GM18519 (cell line): ENCODE measurements at regions not wholly inside any gene's neighbourhood (a gene's known extent, or its start where the extent isn't known, plus 50 kb on each side); places are given as distances from the start of the nearest gene placed in this dataset.

Source experiments
- ATAC-seq: cut with Tn5 transposase; IDR thresholded peaks from one replicate; pipeline ENCODE4 v1.9.1; 2021; ENCODE audit warnings: mild to moderate bottlenecking, moderate library complexity; ENCODE audit not compliant: unreplicated experiment, low FRiP score

DNA sequence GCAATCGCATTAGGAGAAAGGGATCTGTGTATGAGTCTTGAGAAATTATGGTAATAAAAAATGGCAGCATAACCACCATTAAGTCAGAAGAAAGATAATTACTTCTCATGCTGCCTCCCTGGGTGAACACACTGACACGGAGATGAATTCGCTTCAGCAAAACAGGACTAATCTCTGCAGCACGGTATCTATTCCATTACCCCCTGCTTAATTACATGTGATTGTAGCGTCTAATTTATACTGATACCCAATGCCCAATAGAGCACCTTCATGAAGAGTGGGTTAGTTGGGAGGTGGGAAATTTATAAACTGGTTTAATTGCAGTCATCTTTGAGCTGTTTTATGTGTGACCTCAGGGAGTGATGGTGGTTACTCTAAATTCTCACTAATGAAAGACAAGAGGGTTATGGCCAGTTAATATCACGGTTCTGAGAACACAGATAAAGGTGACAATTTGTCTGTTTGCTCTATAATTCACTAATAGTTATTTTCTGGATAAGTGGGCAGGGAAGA, 476.2 kb upstream of the SULF2 start:
- ATAC-seq, result no peak

DNA sequence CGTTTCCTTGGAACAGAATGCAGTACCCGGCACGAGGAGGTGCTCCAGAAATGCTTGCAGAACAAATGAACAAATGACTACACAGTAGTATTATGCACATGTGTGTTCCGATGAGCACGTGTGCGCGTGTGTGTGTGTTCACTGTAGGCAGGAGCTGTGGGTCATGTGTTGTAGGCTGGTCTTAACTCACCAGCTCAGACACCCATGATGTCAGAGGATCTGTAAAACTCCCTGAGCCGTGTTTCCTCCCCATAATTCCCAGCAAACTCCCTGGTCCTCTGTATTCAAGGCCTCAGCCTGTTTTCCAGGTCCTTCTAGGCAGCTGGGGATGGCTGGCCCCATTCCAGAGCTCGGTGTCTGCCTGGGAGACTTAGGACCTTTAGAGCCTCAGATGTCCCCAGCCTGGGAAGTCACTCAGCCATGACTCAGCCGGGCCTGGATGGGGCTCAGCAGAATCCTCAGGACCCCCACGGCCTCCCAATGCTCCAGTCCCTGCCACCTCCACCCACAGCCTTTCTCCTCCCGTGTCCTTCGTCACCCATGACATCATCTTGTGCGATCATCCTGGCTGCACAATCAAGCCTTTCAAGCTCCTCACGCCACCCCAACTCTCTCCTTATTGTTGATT, 475.0 kb upstream of the SULF2 start:
- no peak for ATAC-seq

DNA sequence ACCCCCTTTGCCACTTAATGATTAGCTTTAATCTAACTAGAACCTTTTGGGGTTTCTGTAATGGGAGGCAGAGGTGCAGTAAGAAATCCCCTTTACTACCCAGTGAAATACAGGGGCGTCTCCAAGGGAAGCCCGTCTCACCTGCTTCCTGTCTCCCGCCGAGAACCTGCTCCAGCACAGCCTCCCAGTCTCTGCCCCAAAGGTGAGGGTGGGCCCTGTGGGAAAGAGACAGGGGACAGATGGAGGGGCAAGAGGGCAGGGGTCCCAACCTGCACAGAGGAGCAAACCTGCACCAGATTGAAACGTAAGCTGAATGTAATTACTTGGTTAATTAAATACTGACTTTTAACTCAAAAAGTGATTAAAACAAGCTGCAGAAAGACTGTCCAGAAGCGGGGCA, 474.2 kb upstream of the SULF2 start:
- no peak for ATAC-seq

DNA sequence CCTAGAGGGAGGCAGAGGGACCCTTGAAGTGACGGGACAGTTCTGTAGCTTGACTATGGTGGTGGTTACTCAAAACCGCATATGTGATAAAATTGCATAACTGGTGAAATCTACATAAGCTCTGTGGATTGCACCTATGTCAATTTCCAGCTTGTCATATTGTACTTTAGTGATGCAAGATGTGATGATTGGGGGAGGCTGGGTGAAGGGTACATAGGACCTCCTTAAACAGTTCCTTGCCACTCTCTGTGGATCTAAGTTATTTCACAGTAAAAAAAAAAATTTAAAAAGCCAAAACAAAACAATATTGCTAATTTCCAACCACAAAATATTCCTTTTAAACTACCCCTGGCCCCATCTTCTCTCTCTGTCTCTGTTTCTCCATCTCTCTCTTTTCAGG, 472.6 kb upstream of the SULF2 start:
- ATAC-seq, result no peak

DNA sequence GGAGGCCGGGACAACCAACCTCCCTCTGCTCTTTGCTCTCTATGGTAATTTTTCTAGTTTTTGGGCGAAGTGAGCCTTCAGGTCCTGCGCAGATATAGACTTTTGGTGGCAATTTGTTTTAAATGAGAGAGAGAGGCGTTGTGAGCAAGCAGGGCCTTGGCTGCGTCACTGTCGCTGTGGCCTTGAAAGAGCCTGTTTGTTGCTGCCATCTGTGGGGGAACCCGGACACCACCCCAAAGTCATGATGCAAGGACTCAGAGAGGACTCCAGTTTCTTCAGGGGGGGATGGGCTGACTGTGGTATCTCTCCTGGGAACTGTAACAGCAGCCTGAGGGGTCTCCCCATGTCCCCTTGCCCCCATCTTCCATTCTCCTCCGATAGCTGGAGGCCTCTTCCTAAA, 462.7 kb upstream of the SULF2 start:
- no peak for ATAC-seq

DNA sequence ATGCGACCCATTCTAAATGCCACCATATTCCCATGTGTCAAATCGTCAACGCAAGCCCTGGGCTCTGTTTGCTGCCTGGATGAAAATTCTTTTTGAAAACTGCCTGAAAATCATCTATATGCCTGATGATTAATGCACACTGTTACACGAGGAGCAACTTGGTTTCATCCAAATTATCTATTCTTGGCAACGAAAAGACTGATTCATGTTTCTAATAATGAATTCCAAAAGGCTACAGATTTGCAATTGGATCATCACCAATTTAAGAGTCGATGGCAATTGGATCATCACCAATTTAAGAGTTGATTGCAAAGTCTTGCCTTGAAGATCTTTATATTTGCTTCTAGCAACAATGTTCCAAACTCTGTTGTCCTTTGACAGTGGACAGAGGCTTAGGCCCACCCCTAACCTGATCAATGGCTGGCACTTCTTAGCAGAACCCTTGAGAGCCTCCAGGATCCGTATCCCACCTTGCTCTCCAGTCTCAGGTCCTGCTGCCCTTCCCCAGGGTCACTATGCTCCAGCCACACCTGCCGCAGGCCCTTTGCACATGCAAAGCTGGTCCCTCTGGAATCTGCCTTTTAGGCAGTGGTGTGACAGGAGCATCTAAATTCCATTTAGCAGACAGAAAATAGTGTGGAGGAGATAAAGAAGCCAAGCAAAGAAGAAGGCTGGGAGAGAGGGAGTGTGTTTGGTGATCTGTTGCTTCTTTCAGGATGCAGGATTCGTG, 460.9 kb upstream of the SULF2 start:
- ATAC-seq, result no peak

DNA sequence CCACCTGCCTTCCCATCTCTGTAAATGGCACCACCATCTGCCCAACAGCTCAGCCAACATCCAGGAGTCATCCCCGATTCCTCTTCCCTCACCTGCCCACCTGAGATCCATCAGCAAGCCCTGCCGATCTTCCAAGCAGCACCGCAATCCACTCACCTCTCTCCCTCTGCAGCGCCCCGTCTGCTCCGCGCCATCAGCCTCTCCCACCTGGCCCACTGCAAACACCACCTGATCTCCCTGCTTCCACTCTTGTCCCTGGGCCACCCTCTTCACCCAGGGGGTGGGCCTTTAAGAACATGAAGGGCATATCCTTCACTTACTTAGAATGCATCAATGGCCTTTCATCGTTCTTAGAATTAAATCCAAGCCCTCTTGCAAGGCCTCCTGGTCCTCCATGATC, 457.3 kb upstream of the SULF2 start:
- ATAC-seq, result no peak

DNA sequence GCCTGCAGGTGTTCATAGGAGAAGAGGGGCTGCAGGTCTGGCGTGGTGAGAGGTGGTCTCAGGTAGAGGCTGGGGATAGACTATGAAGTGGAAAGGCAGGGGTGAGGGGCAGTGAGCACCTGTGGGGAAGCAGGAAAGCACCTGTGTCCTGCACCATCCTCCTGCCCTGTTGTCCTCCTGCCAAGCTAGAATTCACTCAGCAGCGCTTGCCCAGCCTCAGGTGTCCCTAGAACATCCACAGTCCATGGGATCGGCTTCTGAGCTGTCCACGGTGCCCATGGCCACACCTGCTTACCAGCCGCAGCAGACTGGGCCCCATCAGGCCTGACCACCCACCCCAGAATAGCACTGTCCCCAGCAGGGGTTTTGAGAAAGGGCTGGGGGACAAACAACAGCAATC, 456.2 kb upstream of the SULF2 start:
- no peak for ATAC-seq

DNA sequence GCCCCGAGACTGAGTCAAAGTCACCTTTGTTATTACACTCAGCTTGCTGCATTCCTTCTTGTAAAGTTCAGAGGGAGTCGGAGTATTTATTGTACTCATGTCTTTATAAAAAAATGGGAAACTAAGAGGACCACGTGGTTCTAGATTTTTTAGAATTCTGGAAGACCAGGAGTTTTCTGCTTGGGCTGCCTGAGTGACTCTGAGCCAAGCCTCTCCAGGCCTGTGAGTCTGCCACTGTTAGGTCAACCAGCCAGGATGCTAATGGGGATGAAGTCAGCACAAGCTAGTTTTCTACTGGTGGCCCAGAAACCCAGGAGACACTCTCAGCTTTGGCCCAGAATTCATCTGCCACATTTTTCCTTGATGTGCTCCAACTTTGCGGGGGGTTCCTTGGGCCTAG, 453.5 kb upstream of the SULF2 start:
- no peak for ATAC-seq

DNA sequence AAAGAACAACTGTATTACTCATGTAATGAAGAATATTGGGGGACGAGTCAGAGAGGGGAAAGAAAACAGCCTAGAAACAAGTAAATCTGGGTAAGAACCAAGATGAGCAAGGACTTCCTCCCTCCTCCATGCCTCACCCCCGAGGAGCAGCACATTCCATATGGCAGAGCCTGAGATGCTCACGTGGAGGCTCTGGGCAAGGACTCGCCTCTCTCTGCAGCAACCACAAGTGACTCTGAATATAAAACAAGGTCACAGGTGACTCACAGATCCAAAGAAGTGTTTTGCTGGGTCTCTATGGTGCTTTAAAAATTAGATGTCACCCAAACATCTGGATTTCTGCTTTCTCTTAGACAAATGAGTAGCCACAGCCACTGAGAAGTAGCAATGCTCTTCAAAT, 453.0 kb upstream of the SULF2 start:
- ATAC-seq, result no peak

DNA sequence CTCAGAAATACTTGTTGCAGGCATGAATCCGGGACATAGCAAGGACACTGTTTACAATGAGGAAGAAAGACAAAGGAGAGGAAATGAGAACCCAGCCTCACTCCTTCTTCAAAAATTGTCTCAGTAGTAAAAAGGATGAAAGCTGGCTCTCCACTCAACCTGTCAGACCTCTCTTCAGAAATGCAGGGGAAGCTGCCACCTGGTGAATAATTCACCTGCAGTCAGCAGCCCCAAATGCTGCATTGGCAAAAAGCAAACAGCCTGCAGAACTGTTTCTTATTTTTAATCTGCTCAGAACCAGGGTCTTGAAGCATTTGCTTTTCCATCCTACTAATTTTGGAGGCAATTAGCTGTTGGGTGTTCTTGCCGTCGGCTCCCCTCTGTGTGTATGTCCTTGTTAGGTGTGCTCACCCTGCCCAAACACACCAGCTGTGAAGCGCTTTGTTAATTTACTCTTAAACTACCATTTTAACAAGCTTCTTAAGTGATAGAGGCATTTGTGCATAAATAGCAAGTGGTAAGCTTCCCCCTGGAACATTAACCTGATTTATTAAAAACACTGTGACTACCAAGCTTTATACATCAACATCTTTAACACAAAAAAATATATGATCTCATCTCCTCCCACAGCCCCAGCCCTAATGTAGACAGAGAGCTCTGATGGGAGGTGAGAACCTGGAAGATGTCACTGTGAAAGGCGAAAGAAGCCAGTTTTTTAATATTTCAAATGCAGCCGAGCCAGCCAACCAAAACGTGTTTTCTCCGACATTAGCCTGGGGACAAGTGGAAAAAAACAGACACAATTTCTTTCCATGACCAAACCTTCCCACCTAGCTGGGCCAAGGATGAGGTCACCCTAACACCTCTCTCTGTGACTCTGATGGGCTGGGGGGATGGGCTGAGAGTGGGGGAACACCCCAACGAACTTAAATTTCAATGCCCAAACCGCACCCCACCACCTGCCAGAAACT, 451.0 kb upstream of the SULF2 start:
- ATAC-seq, result no peak

DNA sequence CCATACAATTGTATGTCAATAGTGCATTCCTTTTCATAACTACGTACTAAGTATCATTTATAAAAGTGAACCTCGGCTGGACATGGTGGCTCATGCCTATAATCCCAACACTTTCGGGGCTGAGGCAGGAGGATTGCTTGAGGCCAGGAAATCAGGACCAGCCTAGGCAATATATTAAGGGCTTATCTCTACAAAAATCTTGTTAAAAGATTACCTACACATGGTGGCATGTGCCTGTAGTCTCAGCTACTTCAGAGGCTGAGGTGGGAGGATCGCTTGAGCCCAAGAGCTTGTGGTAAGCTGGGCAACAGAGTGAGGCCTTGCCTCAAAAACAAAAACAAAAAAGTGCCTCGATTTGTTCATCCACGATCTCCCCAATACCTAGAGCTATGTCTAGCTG, 449.7 kb upstream of the SULF2 start:
- ATAC-seq, result no peak

DNA sequence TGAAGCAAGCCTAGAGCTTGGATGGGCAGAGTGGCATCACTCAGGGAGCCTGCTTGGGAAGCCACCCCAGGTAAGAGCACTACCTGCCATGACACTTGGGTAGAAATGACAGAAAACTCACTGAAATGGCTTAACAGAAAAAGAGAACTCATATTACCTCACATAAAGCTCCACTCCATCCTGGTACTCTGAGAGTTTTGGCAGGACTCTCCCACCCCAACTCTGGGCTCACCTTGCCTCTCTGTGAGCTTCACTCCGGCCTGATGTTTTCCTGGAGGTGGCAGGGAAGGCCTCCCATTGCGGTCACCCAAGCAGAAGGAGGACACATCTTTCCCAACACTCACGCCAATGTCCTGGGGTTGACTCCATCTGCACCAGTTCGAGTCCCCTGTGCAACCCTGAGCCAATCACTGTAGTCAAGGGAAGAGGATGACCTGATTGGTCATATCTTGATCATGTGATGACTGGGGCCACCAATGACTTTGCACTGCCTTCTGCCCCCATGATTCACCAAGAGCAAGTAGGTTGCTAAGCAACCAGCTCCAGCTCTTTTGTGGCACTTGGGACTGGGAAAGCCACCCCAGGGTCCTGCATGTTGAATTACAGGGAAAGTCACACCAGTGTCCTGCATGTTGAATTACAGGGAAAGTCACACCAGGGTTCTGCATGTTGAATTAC, 446.1 kb upstream of the SULF2 start:
- no peak for ATAC-seq

DNA sequence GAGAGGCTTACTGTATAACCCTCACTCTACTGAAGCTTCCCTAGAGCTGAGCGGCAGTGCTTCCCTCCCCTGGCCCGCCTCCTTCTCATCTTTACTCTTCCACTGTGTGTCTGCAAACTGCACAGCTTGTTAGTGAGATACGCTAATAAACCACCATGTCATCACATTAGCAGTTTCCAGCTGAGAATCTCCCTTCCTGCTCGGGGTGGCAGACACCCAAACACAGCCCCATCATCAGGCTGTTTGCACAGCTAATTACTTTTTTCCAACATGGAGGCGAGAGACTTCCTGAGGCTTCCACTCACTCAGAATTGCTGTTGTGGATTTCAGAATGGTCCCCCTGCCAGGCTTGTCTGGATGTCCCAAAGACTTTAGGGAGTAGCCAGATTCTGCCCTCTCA, 444.9 kb upstream of the SULF2 start:
- ATAC-seq, result no peak

DNA sequence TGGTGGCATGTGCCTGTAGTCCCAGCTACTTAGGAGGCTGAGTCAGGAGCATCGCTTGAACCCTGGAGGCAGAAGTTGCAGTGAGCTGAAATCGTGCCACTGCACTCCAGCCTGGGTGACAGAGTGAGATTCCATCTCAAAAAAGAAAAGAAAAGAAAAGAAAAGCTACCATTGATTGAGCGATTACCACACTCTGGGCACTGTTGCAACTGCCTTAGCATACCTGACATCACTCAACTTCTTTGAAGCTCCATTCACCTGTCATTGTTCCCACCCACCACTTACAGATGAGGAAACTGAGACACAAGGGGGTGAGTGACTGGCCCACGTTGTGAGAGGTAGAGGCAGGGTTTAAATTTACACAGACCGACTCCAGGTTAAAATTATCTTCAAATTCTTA, 442.1 kb upstream of the SULF2 start:
- ATAC-seq, result no peak

DNA sequence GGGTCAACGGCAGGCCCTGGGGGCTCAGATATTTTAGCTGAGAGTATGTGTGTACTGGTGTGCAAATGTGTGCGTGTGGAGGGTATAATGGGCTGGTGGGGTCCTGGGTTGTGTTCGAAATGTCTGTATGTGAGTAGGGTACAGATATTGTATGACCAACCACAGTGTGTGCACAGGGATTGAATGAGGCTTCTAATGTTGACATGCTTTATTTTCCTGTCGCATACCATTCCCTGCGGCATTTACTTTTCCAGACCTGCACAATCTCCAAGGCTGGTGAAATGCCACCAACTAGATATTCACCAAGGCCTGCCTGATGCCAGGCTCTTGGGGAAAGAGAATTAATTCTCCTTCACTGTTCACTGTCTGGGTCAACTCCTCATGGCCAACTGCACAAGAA, 441.4 kb upstream of the SULF2 start:
- no peak for ATAC-seq

DNA sequence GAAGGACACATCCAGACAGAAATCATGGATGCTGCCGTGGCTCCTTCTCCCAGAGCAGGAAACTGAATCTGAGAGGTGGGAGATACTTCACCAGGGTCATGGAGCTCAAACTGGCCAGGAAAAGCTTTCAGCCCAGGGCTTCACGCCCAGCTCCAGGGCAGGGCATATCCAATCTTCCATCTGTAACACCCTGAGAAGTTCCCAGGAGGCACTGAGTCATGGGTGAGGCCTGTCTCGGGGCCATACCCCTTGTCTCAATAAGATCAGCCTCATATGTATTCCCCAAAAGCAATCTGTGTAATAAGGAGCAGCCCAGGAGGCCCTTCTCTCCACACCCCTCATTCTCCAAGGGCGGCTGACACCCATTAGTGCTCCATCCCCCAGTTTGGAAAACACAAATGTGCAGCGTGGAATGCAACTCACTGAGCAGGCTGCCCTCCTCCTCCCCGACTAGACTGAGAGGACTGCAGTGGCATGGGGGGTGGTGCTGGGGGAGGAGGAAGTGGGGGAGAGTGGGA, 439.3 kb upstream of the SULF2 start:
- ATAC-seq, result no peak

DNA sequence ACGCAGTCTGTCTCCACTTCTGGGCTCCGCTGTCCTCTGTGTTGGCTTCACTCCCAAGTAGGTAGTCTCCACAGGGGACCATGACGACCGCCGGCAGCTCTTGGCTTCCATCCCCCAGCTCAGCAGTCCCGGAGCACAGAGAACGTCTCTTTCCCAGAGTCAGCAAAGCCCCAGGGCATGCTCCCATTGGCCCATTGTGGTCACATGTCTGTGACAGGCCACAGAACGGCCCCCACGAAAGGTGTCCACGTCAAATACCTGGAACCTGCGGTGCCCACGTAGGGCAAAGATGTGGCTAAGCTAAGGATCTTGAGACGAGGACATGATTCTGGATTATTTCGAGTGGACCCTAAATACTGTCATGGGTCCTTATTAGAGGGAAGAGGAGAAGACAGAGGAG, 438.4 kb upstream of the SULF2 start:
- no peak for ATAC-seq

DNA sequence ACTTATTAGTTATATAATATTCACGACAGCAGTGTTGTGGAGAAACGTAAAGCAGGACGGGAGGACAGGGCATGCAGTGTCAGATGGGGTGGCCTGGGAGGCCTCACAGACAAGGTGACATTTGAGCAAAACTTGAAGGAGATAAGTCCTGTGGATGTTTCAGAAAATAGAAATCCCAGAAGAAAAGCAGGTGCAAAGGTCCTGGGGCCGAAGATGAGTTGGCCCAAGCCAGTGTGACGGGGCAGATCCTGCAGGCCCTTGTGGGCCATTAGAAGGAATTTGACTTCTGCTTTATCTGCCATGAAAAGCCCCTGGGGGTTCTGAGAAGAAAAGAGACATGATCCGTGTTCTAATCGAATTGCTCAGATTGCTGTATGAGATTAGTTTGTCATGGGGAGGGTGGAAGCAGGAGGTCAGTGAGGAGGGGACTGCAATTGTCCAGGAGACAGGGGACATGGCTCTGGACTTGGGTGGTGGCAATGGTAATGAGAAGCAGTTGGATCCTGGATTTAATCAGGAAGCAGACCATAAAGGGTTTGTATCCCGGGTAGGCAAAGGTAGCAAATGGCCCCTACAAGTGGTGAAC, 437.4 kb upstream of the SULF2 start:
- ATAC-seq, result no peak

DNA sequence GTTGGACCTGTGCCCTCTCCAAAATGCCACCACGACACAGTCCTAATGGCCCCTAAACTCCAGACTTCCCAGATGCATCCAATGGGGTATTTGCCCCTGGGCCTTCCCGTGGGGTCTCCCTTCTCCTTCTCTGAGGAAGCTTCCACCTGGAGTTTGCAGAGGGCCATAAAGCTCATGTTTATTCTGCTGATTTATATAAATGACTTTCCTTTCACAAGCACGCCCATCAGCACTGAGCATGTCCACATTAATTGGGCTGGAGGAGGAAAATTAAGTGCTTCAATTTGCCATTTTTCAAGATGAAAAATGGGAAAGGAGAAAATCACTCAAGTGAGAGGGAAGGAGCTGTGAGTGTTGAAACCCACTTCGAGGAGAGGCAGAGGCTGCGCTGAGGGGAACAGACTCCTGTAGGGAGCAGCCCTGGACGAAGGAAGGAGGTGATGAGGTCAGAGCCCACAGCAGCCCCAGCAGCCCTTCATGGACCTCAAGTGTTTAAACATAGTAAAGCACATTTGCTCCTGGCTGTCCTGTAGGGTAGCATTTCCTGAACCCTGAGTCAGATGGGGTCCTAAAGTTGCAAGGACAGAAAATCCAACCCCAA, 434.9 kb upstream of the SULF2 start:
- no peak for ATAC-seq
